IMR-90 (cell line): ENCODE measurements at regions not wholly inside any gene's neighbourhood (a gene's known extent, or its start where the extent isn't known, plus 50 kb on each side); places are given as distances from the start of the nearest gene placed in this dataset.

Experiments used
- POLR2A ChIP-seq: IDR thresholded peaks from 2 replicates; pipeline ENCODE4 v1.6.1; 2012; ENCODE audit warnings: mild to moderate bottlenecking, low read depth, low read length
- RFX5 ChIP-seq: IDR thresholded peaks from 2 replicates; pipeline ENCODE4 v1.8.0; 2012; ENCODE audit warnings: low read depth, mild to moderate bottlenecking, low read length, moderate library complexity
- TF ChIP-seq, protein P1 (sequence below): conservative IDR thresholded peaks from 2 replicates; pipeline ENCODE4 v1.5.1; 2012; ENCODE audit warnings: mild to moderate bottlenecking, low read depth, low read length, improper control_type of control experiment
- TF ChIP-seq, protein P2 (sequence below): fragments of 150-350 bp; IDR thresholded peaks from 2 replicates; pipeline ENCODE4 v1.6.1; 2016; ENCODE audit warnings: low read depth, mild to moderate bottlenecking, low read length, moderate library complexity, borderline replicate concordance
- TF ChIP-seq, protein P3 (sequence below): fragments of 150-350 bp; IDR thresholded peaks from 2 replicates; pipeline ENCODE4 v1.6.1; 2017; ENCODE audit warnings: mild to moderate bottlenecking, antibody characterized with exemption, low read length, low read depth

GRCh38 chr17:79453481-79453880 lies 157.4 kb downstream of the RBFOX3 start:
- TF ChIP-seq POLR2A (no peak), RFX5 (no peak)
- TF ChIP-seq, protein P1, sequence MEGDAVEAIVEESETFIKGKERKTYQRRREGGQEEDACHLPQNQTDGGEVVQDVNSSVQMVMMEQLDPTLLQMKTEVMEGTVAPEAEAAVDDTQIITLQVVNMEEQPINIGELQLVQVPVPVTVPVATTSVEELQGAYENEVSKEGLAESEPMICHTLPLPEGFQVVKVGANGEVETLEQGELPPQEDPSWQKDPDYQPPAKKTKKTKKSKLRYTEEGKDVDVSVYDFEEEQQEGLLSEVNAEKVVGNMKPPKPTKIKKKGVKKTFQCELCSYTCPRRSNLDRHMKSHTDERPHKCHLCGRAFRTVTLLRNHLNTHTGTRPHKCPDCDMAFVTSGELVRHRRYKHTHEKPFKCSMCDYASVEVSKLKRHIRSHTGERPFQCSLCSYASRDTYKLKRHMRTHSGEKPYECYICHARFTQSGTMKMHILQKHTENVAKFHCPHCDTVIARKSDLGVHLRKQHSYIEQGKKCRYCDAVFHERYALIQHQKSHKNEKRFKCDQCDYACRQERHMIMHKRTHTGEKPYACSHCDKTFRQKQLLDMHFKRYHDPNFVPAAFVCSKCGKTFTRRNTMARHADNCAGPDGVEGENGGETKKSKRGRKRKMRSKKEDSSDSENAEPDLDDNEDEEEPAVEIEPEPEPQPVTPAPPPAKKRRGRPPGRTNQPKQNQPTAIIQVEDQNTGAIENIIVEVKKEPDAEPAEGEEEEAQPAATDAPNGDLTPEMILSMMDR, result no peak
- TF ChIP-seq, protein P2, sequence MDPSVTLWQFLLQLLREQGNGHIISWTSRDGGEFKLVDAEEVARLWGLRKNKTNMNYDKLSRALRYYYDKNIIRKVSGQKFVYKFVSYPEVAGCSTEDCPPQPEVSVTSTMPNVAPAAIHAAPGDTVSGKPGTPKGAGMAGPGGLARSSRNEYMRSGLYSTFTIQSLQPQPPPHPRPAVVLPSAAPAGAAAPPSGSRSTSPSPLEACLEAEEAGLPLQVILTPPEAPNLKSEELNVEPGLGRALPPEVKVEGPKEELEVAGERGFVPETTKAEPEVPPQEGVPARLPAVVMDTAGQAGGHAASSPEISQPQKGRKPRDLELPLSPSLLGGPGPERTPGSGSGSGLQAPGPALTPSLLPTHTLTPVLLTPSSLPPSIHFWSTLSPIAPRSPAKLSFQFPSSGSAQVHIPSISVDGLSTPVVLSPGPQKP, result no peak
- TF ChIP-seq, protein P3, sequence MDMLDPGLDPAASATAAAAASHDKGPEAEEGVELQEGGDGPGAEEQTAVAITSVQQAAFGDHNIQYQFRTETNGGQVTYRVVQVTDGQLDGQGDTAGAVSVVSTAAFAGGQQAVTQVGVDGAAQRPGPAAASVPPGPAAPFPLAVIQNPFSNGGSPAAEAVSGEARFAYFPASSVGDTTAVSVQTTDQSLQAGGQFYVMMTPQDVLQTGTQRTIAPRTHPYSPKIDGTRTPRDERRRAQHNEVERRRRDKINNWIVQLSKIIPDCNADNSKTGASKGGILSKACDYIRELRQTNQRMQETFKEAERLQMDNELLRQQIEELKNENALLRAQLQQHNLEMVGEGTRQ, result no peak
